Liver (tissue), 8 donors: ENCODE measurements at regions not wholly inside any gene's neighbourhood (a gene's known extent, or its start where the extent isn't known, plus 50 kb on each side); places are given as distances from the start of the nearest gene placed in this dataset.

Experiments used
- DNase-seq: peaks from one replicate; pipeline ENCODE4 v3.0.0-alpha.2; 2017; ENCODE audit warnings: low spot score
- H3K27ac ChIP-seq, 2 donors: one replicate each; pipeline ENCODE4 v1.7.0; 2013; ENCODE audit warnings: inconsistent platforms in 2 of 2, low read length in 2 of 2, control low read depth in 1 of 2, low read depth in 1 of 2, mild to moderate bottlenecking in 1 of 2
- H3K27me3 ChIP-seq, 4 donors: one replicate each; pipeline versions ENCODE4 v1.6.1 to v1.7.0; 2013; ENCODE audit warnings: low read length in 3 of 4, inconsistent platforms in 1 of 4, mild to moderate bottlenecking in 1 of 4, moderate library complexity in 1 of 4; ENCODE audit not compliant: control insufficient read depth in 4 of 4, insufficient read depth in 4 of 4
- H3K36me3 ChIP-seq, 4 donors: one replicate each; pipeline versions ENCODE4 v1.6.1 to v1.7.0; 2013; ENCODE audit warnings: low read length in 3 of 4, mild to moderate bottlenecking in 3 of 4, low read depth in 1 of 4, moderate library complexity in 1 of 4; ENCODE audit not compliant: control insufficient read depth in 4 of 4, insufficient read depth in 3 of 4
- H3K4me1 ChIP-seq, 4 donors: one replicate each; pipeline versions ENCODE4 v1.6.1 to v1.7.0; 2013; ENCODE audit warnings: low read length in 3 of 4, mild to moderate bottlenecking in 3 of 4, moderate library complexity in 1 of 4; ENCODE audit not compliant: control insufficient read depth in 4 of 4, insufficient read depth in 4 of 4
- H3K4me3 ChIP-seq, 3 donors: one replicate each; pipeline versions ENCODE4 v1.6.1 to v1.7.0; 2013; ENCODE audit warnings: low read length in 3 of 3, control low read depth in 1 of 3, low read depth in 1 of 3, mild to moderate bottlenecking in 1 of 3
- H3K9ac ChIP-seq, 2 donors: one replicate each; pipeline ENCODE4 v1.7.0; 2013; ENCODE audit warnings: low read length in 2 of 2, mild to moderate bottlenecking in 2 of 2, moderate library complexity in 2 of 2, control low read depth in 1 of 2, low read depth in 1 of 2
- H3K9me3 ChIP-seq, 4 donors: one replicate each; pipeline versions ENCODE4 v1.6.1 to v1.7.0; 2013; ENCODE audit warnings: low read length in 3 of 4; ENCODE audit not compliant: control insufficient read depth in 4 of 4
- CTCF ChIP-seq: fragments of 150-350 bp; IDR thresholded peaks from 2 replicates; pipeline ENCODE4 v1.5.1; 2017; ENCODE audit warnings: improper control_type of control experiment, low read depth, low read length; ENCODE audit not compliant: missing input control
- EGR1 ChIP-seq, 2 donors: IDR thresholded peaks; 2 replicates each; pipeline ENCODE4 v1.6.1; 2016 to 2018; ENCODE audit warnings: antibody characterized with exemption in 2 of 2, low read depth in 2 of 2
- FOXA1 ChIP-seq: IDR thresholded peaks from 2 replicates; pipeline ENCODE4 v1.6.1; 2016; ENCODE audit warnings: antibody characterized with exemption
- FOXA2 ChIP-seq: IDR thresholded peaks from 2 replicates; pipeline ENCODE4 v1.6.1; 2016; ENCODE audit warnings: antibody characterized with exemption
- GABPA ChIP-seq, 2 donors: IDR thresholded peaks in 1 of 2; conservative IDR thresholded peaks in 1 of 2; 2 replicates each; pipeline ENCODE4 v1.6.1; 2016; ENCODE audit warnings: antibody characterized with exemption in 2 of 2, mild to moderate bottlenecking in 1 of 2, moderate library complexity in 1 of 2
- HNF4A ChIP-seq, 2 donors: conservative IDR thresholded peaks; 2 replicates each; pipeline ENCODE4 v1.6.1; 2016; ENCODE audit warnings: antibody characterized with exemption in 2 of 2, mild to moderate bottlenecking in 2 of 2
- HNF4G ChIP-seq: IDR thresholded peaks from 2 replicates; pipeline ENCODE4 v1.6.1; 2016; ENCODE audit warnings: antibody characterized with exemption
- JUND ChIP-seq, 2 donors: IDR thresholded peaks; 2 replicates each; pipeline ENCODE4 v1.6.1; 2016; ENCODE audit warnings: antibody characterized with exemption in 2 of 2
- NR2F2 ChIP-seq: IDR thresholded peaks from 2 replicates; pipeline ENCODE4 v1.6.1; 2016; ENCODE audit warnings: antibody characterized with exemption
- RAD21 ChIP-seq, 2 donors: IDR thresholded peaks; 2 replicates each; pipeline ENCODE4 v1.6.1; 2016; ENCODE audit warnings: antibody characterized with exemption in 2 of 2, mild to moderate bottlenecking in 2 of 2
- RXRA ChIP-seq, 2 donors: IDR thresholded peaks; 2 replicates each; pipeline ENCODE4 v1.6.1; 2017 to 2018; ENCODE audit warnings: antibody characterized with exemption in 2 of 2, mild to moderate bottlenecking in 1 of 2
- TAF1 ChIP-seq: conservative IDR thresholded peaks from 2 replicates; pipeline ENCODE4 v1.6.1; 2016; ENCODE audit warnings: antibody characterized with exemption, mild to moderate bottlenecking
- YY1 ChIP-seq: IDR thresholded peaks from 2 replicates; pipeline ENCODE4 v1.6.1; 2016; ENCODE audit warnings: antibody characterized with exemption, mild to moderate bottlenecking
- WGBS: extraction: QIAGEN DNeasy Blood & Tissue Kit; methylation state at CpG from one replicate; pipeline ENCODE4 v1.1.7; 2013; 5-methylcytosine and 5-hydroxymethylcytosine counted together
- TF ChIP-seq, protein P1 (sequence below): IDR thresholded peaks from 2 replicates; pipeline ENCODE4 v1.6.1; 2016; ENCODE audit warnings: antibody characterized with exemption
- TF ChIP-seq, protein P2 (sequence below): IDR thresholded peaks from 2 replicates; pipeline ENCODE4 v1.6.1; 2016; ENCODE audit warnings: antibody characterized with exemption
- TF ChIP-seq, protein P3 (sequence below): IDR thresholded peaks from 2 replicates; pipeline ENCODE4 v1.6.1; 2016; ENCODE audit warnings: antibody characterized with exemption, mild to moderate bottlenecking
- TF ChIP-seq, protein P4 (sequence below): IDR thresholded peaks from 2 replicates; pipeline ENCODE4 v1.6.1; 2016; ENCODE audit warnings: antibody characterized with exemption
- donor health status: healthy.
- donor health status: healthy.
- donor health status: healthy.
- donor health status: healthy.
- donor health status: healthy.

- H3K36me3 ChIP-seq: no peaks in the 10 kb centered on the region
- no peak for DNase-seq
- TF ChIP-seq RXRA (IDR thresholded peaks at IDR 0.05): no peak
- TF ChIP-seq JUND (IDR thresholded peaks at IDR 0.05): no peak
- no peak for TF ChIP-seq NR2F2
- TF ChIP-seq, protein P1, sequence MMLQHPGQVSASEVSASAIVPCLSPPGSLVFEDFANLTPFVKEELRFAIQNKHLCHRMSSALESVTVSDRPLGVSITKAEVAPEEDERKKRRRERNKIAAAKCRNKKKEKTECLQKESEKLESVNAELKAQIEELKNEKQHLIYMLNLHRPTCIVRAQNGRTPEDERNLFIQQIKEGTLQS: no peak
- TF ChIP-seq CTCF: no peak
- no peak for TF ChIP-seq FOXA2
- no peak overlapping the region for H3K4me3 ChIP-seq
- peaks cover 0 to 4% (median 0%) of the 10 kb centered on the region in 4 donors for H3K9me3 ChIP-seq
- H3K9ac ChIP-seq: no peak overlapping the region
- no peak overlapping the region for H3K27ac ChIP-seq
- no peaks in the 10 kb centered on the region for H3K4me1 ChIP-seq
- WGBS: 71% methylated on average over 5 of the region's 5 CpGs
- no peaks in the 10 kb centered on the region for H3K27me3 ChIP-seq
Measured at GRCh38 chr2:805664-806063, 128.5 kb upstream of the TMEM18 start.

- 69% methylated on average over 6 of the region's 6 CpGs for WGBS
- Histone ChIP-seq H3K9me3 (no peaks in the 10 kb centered on the region), H3K36me3 (no peaks in the 10 kb centered on the region), H3K4me1 (no peaks in the 10 kb centered on the region), H3K27ac (no peak overlapping the region), H3K4me3 (no peak overlapping the region), H3K27me3 (no peaks in the 10 kb centered on the region), H3K9ac (no peak overlapping the region)
- DNase-seq: no peak
- no peak for TF ChIP-seq EGR1 (IDR thresholded peaks at IDR 0.05; ENCODE audit: low read depth in 2 of 2)
- no peak for TF ChIP-seq GABPA (IDR thresholded peaks at IDR 0.05 in 1 of 2, conservative IDR thresholded peaks at IDR 0.05 in 1 of 2)
- TF ChIP-seq, protein P1: no peak
- TF ChIP-seq HNF4A (conservative IDR thresholded peaks at IDR 0.05): no peak
- no peak for TF ChIP-seq TAF1
- no peak for TF ChIP-seq RXRA (IDR thresholded peaks at IDR 0.05)
- TF ChIP-seq FOXA2: no peak
- TF ChIP-seq, protein P2, sequence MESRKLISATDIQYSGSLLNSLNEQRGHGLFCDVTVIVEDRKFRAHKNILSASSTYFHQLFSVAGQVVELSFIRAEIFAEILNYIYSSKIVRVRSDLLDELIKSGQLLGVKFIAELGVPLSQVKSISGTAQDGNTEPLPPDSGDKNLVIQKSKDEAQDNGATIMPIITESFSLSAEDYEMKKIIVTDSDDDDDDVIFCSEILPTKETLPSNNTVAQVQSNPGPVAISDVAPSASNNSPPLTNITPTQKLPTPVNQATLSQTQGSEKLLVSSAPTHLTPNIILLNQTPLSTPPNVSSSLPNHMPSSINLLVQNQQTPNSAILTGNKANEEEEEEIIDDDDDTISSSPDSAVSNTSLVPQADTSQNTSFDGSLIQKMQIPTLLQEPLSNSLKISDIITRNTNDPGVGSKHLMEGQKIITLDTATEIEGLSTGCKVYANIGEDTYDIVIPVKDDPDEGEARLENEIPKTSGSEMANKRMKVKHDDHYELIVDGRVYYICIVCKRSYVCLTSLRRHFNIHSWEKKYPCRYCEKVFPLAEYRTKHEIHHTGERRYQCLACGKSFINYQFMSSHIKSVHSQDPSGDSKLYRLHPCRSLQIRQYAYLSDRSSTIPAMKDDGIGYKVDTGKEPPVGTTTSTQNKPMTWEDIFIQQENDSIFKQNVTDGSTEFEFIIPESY: no peak
- no peak for TF ChIP-seq RAD21 (IDR thresholded peaks at IDR 0.05)
- no peak for TF ChIP-seq HNF4G
- TF ChIP-seq, protein P3, sequence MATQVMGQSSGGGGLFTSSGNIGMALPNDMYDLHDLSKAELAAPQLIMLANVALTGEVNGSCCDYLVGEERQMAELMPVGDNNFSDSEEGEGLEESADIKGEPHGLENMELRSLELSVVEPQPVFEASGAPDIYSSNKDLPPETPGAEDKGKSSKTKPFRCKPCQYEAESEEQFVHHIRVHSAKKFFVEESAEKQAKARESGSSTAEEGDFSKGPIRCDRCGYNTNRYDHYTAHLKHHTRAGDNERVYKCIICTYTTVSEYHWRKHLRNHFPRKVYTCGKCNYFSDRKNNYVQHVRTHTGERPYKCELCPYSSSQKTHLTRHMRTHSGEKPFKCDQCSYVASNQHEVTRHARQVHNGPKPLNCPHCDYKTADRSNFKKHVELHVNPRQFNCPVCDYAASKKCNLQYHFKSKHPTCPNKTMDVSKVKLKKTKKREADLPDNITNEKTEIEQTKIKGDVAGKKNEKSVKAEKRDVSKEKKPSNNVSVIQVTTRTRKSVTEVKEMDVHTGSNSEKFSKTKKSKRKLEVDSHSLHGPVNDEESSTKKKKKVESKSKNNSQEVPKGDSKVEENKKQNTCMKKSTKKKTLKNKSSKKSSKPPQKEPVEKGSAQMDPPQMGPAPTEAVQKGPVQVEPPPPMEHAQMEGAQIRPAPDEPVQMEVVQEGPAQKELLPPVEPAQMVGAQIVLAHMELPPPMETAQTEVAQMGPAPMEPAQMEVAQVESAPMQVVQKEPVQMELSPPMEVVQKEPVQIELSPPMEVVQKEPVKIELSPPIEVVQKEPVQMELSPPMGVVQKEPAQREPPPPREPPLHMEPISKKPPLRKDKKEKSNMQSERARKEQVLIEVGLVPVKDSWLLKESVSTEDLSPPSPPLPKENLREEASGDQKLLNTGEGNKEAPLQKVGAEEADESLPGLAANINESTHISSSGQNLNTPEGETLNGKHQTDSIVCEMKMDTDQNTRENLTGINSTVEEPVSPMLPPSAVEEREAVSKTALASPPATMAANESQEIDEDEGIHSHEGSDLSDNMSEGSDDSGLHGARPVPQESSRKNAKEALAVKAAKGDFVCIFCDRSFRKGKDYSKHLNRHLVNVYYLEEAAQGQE: no peak
- TF ChIP-seq NR2F2: no peak
- no peak for TF ChIP-seq YY1
- TF ChIP-seq FOXA1: no peak
- TF ChIP-seq, protein P4, sequence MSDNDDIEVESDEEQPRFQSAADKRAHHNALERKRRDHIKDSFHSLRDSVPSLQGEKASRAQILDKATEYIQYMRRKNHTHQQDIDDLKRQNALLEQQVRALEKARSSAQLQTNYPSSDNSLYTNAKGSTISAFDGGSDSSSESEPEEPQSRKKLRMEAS: no peak
Measured at GRCh38 chr2:797993-798392, 120.8 kb upstream of the TMEM18 start.
